HFF-Myc (cell line): ENCODE measurements at regions not wholly inside any gene's neighbourhood (a gene's known extent, or its start where the extent isn't known, plus 50 kb on each side); places are given as distances from the start of the nearest gene placed in this dataset.

ENCODE experiments used
- DNase-seq: peaks from one replicate; pipeline ENCODE4 v3.0.0-alpha.2; 2011; ENCODE audit warnings: low read depth; ENCODE audit errors: extremely low read depth
- H3K4me3 ChIP-seq: replicated peaks from 2 replicates; pipeline ENCODE4 v1.5.1; 2011; ENCODE audit warnings: low read depth, mild to moderate bottlenecking, control low read depth, low read length
- CTCF ChIP-seq: IDR thresholded peaks from 2 replicates; pipeline ENCODE4 v1.5.1; 2012; ENCODE audit warnings: mild to moderate bottlenecking, low read depth, low read length, control low read depth; ENCODE audit errors: missing control alignments

DNA sequence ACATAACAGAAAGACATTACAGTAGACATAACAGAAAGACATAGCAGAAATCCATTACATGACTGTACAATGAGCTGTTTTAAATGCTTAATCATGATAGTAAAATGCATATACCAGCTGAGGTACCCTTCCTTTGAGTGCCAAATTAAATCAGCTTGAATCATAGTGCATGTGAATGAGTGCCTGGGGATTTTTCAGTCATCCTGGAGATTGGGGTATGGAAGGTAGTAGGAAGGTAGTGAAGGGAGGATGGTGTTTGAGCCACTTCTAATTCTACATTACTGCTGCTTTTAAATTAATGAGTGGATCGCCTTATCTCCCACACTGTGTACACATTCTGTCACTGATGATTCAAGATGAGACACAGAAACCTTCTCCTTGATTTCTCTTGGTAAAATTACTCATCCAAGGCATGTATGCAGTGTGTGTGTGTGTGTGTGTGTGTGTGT is 534.2 kb downstream of the LRFN5 start:
- no peak overlapping the region for H3K4me3 ChIP-seq
- peak; percentile 2 for DNase-seq
- TF ChIP-seq CTCF, result no peak

DNA sequence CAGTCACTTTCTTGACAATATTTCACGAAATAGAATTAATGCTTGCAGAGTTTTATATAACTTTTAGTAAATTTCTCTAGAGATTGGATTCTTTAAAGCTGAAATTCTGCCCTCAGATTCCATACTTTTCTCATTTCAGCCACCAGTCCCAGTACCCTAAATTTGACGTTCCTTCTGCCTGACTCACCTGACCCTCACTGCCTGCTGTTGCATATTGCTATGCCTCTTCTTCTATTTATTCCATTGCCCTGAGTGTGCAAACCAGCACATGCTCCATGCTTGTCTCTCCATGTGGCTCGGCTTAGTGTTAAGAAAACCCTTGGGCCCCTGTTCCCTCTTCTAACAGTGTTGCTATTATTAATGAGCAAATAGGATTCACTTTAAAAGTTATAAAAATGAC is 533.3 kb downstream of the LRFN5 start:
- H3K4me3 ChIP-seq, result no peak overlapping the region
- no peak for DNase-seq
- no peak for TF ChIP-seq CTCF

- DNase-seq, result no peak
- TF ChIP-seq CTCF, result no peak
- no peak overlapping the region for H3K4me3 ChIP-seq
Measured at GRCh38 chr14:42138406-42138805, 531.7 kb downstream of the LRFN5 start.

GRCh38 chr14:42130815-42131214 is 524.1 kb downstream of the LRFN5 start:
- no peak for DNase-seq
- no peak for TF ChIP-seq CTCF
- no peak overlapping the region for H3K4me3 ChIP-seq

DNA sequence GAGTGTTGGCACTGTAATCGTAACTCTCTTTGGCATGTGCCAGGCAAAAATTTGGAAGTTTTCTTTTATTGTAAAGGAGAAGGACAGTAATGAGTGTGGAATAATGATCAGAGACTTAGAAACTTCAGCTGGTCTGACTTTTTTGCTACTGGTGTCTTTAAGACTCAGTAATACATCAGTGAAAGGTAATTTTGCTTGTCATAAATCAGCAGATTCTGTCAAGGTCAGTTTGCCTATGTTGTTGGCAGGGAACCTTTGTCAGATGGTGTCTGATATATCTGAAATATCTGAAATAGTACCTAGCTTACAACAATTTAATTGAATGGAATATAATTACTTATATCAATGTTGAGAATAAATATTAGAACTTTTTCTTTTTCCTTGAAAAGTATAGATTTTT is 516.9 kb downstream of the LRFN5 start:
- H3K4me3 ChIP-seq, result no peak overlapping the region
- TF ChIP-seq CTCF, result no peak
- DNase-seq, result no peak

DNA sequence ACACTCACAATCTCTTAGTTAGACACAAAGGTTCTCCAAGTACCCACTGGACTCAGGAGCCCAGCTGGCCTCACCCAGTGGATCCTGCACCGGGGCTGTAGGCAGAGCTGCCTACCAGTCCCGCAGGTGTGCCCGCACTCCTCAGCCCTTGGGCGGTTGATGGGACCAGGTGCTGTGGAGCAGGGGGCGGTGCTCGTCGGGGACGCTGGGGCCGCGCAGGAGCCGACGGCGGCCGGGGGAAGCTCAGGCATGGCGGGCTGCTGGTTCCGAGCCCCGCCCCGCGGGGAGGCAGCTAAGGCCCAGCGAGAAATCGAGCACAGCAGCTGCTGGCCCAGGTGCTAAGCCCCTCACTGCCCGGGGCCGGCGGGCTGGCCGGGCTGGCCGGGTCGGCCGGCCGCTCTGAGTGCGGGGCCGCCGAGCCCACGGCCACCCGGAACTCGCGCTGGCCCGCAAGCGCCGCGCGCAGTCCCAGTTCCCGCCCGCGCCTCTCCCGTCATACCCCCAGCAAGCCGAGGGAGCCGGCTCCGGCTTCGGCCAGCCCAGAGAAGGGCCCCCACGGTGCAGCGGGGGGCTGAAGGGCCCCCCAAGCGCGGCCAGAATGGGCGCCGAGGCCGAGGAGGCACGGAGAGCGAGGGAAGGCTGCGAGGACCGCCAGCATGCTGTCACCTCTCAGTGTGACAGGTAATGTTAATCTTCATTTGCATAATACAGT is 506.8 kb downstream of the LRFN5 start:
- TF ChIP-seq CTCF, result no peak
- H3K4me3 ChIP-seq, result no peak overlapping the region
- DNase-seq, result no peak

- DNase-seq, result no peak
- no peak overlapping the region for H3K4me3 ChIP-seq
- TF ChIP-seq CTCF, result no peak
Measured at GRCh38 chr14:42112108-42112507, 505.4 kb downstream of the LRFN5 start.
